ENCODE measurements at regions not wholly inside any gene's neighbourhood (a gene's known extent, or its start where the extent isn't known, plus 50 kb on each side); places are given as distances from the start of the nearest gene placed in this dataset.
A peak's percentile ranks its signal among the peaks of the same experiment; 100 is the strongest.
"Not testable (repeated sequence)": the region's sequence is repeated elsewhere in the genome, so short reads cannot be mapped to it uniquely, and the experiment has no call there.

DNA sequence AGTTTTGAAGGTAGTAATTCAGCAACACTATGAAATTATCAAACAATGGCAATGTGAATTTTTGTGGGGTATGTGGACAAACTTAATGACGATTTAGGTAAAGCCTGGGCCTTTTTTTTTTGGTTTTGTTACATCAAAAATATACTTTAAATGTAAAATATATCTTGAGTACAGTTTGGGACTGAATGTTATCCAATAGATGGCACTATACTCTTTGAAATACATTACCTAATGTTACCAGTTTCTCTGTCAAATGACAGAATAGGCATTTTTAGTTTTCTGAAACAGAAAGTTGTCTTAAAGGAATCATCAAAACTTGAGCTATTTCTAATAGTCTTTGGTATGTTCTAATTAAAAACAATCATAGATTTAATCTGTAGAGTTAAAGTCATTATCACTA, 1651.9 kb downstream of the C4orf33 start:
- no peak for DNase-seq
- Mint-ChIP-seq H3K4me3 (ENCODE audit: unreplicated experiment) (no peak overlapping the region), H3K4me1 (ENCODE audit: low read depth, unreplicated experiment) (no peaks in the 10 kb centered on the region), H3K36me3 (ENCODE audit: unreplicated experiment) (no peaks in the 10 kb centered on the region), H3K27ac (ENCODE audit: unreplicated experiment) (no peak overlapping the region), H3K9me3 (ENCODE audit: unreplicated experiment) (no peaks in the 10 kb centered on the region), H3K27me3 (ENCODE audit: unreplicated experiment) (no peaks in the 10 kb centered on the region)
- TF ChIP-seq, protein P1, sequence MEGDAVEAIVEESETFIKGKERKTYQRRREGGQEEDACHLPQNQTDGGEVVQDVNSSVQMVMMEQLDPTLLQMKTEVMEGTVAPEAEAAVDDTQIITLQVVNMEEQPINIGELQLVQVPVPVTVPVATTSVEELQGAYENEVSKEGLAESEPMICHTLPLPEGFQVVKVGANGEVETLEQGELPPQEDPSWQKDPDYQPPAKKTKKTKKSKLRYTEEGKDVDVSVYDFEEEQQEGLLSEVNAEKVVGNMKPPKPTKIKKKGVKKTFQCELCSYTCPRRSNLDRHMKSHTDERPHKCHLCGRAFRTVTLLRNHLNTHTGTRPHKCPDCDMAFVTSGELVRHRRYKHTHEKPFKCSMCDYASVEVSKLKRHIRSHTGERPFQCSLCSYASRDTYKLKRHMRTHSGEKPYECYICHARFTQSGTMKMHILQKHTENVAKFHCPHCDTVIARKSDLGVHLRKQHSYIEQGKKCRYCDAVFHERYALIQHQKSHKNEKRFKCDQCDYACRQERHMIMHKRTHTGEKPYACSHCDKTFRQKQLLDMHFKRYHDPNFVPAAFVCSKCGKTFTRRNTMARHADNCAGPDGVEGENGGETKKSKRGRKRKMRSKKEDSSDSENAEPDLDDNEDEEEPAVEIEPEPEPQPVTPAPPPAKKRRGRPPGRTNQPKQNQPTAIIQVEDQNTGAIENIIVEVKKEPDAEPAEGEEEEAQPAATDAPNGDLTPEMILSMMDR (IDR thresholded peaks at IDR 0.05; ENCODE audit: partially characterized antibody, unreplicated experiment), result no peak

DNA sequence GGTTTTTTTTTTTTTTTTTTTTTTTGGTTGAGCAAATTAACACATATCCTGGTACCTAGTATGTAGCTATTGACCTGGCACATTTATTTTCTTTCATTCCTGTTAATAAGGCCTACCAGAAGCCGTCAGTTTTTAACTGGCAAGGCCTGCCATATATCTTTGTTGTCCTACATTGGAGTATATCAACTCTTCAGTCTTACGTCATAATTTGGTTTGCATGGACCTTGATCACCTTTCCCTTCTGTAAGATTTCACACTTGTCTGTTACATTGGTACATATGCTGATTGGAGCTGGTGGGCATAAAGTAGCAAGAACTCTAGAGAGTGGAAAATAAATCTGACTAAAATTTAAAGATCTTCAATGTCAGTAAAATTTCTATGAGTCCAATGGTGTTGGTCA, 1658.0 kb downstream of the C4orf33 start:
- H3K4me1 Mint-ChIP-seq (ENCODE audit: low read depth, unreplicated experiment), result no peaks in the 10 kb centered on the region
- DNase-seq, result no peak
- no peaks in the 10 kb centered on the region for H3K9me3 Mint-ChIP-seq (ENCODE audit: unreplicated experiment)
- no peaks in the 10 kb centered on the region for H3K27me3 Mint-ChIP-seq (ENCODE audit: unreplicated experiment)
- no peak overlapping the region for H3K27ac Mint-ChIP-seq (ENCODE audit: unreplicated experiment)
- TF ChIP-seq, protein P1 (IDR thresholded peaks at IDR 0.05; ENCODE audit: partially characterized antibody, unreplicated experiment), result no peak
- H3K36me3 Mint-ChIP-seq (ENCODE audit: unreplicated experiment), result no peaks in the 10 kb centered on the region
- H3K4me3 Mint-ChIP-seq (ENCODE audit: unreplicated experiment), result no peak overlapping the region

DNA sequence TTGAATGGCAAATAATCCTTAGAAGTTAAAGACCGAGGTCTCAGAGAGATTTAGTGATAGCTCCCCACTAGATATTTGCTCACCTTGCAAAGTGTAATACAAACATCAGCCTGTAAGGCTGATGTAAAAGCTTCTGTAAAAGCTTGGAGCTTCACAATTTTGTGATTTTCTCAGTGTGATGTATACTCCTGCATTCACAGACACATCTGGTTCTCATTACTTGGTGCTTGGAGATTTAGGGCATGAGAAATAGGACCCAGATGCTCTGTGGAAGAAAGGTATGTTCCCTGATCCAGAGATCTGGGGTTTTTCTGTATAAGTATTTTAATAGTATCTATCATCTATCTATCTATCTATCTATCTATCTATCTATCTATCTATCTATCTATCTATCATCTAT, 1664.3 kb downstream of the C4orf33 start:
- no peaks in the 10 kb centered on the region for H3K4me1 Mint-ChIP-seq (ENCODE audit: low read depth, unreplicated experiment)
- H3K9me3 Mint-ChIP-seq (ENCODE audit: unreplicated experiment), result no peaks in the 10 kb centered on the region
- H3K36me3 Mint-ChIP-seq (ENCODE audit: unreplicated experiment), result no peaks in the 10 kb centered on the region
- H3K27me3 Mint-ChIP-seq (ENCODE audit: unreplicated experiment), result no peaks in the 10 kb centered on the region
- TF ChIP-seq, protein P1 (IDR thresholded peaks at IDR 0.05; ENCODE audit: partially characterized antibody, unreplicated experiment), result no peak
- no peak overlapping the region for H3K27ac Mint-ChIP-seq (ENCODE audit: unreplicated experiment)
- H3K4me3 Mint-ChIP-seq (ENCODE audit: unreplicated experiment), result no peak overlapping the region
- no peak for DNase-seq

DNA sequence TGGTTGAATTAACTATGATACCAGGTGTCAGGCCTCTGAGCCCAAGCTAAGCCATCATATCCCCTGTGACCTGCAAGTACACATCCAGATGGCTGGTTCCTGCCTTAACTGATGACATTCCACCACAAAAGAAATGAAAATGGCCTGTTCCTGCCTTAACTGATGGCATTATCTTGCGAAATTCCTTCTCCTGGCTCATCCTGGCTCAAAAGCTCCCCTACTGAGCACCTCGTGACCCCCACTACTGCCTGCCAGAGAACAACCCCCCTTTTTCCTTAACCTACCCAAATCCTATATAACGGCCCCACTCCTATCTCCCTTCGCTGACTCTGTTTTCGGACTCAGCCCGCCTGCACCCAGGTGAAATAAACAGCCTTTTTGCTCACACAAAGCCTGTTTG, 1671.4 kb downstream of the C4orf33 start:
- H3K4me1 Mint-ChIP-seq (ENCODE audit: low read depth, unreplicated experiment); DNase-seq; H3K27ac Mint-ChIP-seq (ENCODE audit: unreplicated experiment); H3K9me3 Mint-ChIP-seq (ENCODE audit: unreplicated experiment); H3K27me3 Mint-ChIP-seq (ENCODE audit: unreplicated experiment); H3K36me3 Mint-ChIP-seq (ENCODE audit: unreplicated experiment); H3K4me3 Mint-ChIP-seq (ENCODE audit: unreplicated experiment): not testable (repeated sequence)

DNA sequence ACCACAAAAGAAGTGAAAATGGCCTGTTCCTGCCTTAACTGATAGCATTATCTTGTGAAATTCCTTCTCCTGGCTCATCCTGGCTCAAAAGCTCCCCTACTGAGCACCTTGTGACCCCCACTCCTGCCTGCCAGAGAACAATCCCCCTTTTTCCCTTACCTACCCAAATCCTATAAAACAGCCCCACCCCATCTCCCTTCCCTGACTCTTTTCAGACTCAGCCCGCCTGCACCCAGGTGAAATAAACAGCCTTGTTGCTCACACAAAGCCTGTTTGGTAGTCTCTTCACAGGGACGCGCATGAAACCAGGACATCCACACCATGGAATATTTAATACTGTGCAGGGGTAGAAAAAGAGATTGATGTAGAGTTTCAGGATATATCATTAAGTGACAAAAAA, 1677.0 kb downstream of the C4orf33 start:
- not testable (repeated sequence) for DNase-seq; H3K36me3 Mint-ChIP-seq (ENCODE audit: unreplicated experiment); H3K9me3 Mint-ChIP-seq (ENCODE audit: unreplicated experiment); H3K4me3 Mint-ChIP-seq (ENCODE audit: unreplicated experiment); H3K27ac Mint-ChIP-seq (ENCODE audit: unreplicated experiment); H3K4me1 Mint-ChIP-seq (ENCODE audit: low read depth, unreplicated experiment); H3K27me3 Mint-ChIP-seq (ENCODE audit: unreplicated experiment)

DNA sequence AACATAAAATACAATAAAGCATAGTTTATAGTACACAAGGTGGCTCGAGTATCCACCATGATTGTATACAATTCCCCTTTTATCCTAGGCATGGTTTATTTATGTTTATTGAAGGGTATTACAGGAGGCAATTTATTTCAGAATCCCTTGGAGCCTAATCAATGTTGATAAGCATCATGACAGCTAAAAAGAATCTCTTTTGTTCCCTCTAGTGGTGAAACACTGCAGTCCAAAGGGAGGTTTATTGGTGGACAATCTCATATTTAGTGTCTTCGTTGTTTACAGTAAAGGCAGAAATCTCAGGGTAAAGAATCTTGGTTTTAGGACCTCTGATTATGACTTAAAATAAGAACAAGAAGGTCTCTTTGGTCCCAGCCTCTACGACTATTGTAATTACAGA, 1712.5 kb downstream of the C4orf33 start:
- Mint-ChIP-seq H3K27me3 (ENCODE audit: unreplicated experiment) (no peaks in the 10 kb centered on the region), H3K9me3 (ENCODE audit: unreplicated experiment) (no peaks in the 10 kb centered on the region), H3K36me3 (ENCODE audit: unreplicated experiment) (peaks cover 23% of the 10 kb centered on the region), H3K27ac (ENCODE audit: unreplicated experiment) (no peak overlapping the region), H3K4me1 (ENCODE audit: low read depth, unreplicated experiment) (peaks cover 2% of the 10 kb centered on the region), H3K4me3 (ENCODE audit: unreplicated experiment) (no peak overlapping the region)
- DNase-seq, result no peak
- TF ChIP-seq, protein P1 (IDR thresholded peaks at IDR 0.05; ENCODE audit: partially characterized antibody, unreplicated experiment), result peak; percentile 76

All from glutamatergic neuron (in vitro differentiated cells).